HG03108 (cell line): ENCODE measurements at regions not wholly inside any gene's neighbourhood (a gene's known extent, or its start where the extent isn't known, plus 50 kb on each side); places are given as distances from the start of the nearest gene placed in this dataset.
"Not testable (repeated sequence)": the region's sequence is repeated elsewhere in the genome, so short reads cannot be mapped to it uniquely, and the experiment has no call there.

Experiments used
- ATAC-seq: cut with Tn5 transposase; IDR thresholded peaks from one replicate; pipeline ENCODE4 v1.9.1; 2021; ENCODE audit warnings: moderate library complexity; ENCODE audit not compliant: unreplicated experiment

DNA sequence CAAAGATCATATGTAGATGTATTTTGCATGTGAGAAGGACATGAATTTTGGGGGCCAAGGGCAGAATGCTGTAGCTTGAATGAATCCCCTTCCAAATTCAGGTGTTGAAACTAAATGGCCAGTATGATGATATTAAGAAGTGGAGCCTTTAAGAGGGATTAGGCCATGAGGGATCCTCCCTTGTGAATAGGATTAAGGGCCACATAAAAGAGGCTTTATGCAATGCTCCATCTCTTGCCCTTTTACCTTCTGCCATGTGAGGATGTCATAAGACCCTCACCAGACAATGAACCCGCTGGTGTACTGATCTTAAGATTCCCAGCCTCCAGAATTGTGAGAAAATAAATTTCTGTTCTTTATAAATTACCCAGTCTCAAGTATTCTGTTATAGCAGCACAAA is 206.1 kb downstream of the YTHDC2 start:
- no peak for ATAC-seq

DNA sequence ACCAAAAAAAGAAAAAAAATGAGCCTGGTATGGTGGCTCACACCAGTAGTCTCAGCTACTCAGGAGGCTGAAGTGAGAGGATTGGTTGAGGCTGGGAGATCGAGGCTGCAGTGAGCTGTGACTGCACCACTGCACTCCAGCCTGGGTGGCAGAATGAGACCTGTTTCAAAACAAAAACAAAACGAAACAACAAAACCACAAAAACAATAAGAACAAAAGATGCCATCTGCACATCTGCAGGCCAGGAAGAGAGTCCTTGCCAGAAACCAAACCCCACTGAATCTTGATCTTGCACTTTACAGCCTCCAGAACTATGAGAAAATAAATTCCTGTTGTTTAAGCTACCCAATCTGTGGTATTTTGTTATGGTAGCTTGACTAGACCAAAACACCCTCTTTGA is 207.7 kb downstream of the YTHDC2 start:
- no peak for ATAC-seq

DNA sequence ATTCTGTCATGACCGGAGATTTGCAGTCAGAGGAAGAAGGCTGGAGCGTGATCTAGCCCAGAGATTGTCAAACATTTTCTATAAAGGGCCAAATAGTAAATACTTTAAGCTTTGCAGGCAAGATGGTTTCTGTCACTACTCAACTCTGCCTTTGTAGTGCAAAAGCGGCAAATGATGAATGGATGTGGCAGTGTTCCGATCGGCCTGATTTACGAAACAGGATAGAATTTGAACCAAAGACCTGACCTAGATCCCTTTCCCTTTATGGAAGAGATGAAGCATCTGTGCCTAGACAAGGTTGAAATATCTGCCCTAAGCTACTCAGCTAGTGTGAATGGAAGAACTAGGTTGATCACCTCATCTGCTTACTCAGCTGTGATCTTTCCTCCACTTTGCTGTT is 209.5 kb downstream of the YTHDC2 start:
- ATAC-seq = no peak

DNA sequence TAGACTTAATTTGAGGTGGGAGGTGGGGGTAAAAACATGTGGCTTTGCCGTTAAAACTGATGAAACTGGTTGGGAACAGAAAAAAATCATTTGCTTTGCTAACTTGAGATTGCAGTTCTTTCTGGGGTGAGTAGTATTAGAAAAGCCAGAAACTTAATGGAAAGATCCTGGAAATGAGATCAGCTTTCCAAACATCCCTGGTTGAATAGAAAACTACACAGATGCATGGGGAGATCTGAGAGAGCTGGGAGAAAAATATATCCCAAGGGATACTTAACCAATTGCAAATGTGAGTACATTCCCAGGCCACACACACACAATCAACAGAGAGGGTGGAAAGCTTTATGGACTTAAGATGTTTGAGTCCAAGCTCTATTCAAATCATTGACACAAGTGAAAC is 222.3 kb downstream of the YTHDC2 start:
- ATAC-seq = no peak

DNA sequence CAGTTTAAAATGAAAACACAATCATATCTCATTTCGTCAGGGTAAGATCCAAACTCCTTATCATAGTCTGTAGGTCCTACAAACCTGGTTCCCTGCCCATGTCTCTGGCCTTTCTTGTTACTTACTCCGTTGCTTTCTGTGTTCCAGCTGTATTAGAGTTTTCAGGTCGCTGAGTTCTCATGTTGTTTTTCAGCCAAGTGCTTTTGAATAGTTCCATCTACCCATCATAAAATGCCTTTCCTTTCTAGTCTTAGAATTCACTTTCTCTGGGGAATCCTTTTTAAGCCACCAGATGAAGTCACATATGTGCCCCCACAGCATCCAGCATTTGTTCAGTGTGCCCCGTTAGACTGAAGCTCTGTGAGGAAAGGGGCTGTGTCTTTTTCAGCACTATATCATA is 228.7 kb downstream of the YTHDC2 start:
- no peak for ATAC-seq

DNA sequence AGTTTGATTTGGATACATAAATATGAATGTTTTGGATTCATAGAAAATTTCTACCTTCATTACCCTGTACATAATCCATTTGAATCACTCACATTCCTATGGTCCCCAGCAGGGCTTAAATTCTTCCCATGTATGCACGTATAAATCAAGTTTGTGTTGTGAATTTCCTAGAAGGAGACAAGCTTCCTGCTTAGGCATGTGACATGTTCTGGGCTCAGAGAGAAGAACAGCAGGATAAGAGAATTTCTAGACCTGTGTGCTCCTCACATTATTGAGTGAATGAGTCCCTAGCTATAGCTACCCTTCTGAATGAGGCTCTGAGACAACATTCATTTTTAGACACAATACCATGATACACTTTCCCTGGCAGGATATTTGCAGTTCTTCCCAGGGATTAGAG is 229.1 kb downstream of the YTHDC2 start:
- no peak for ATAC-seq

DNA sequence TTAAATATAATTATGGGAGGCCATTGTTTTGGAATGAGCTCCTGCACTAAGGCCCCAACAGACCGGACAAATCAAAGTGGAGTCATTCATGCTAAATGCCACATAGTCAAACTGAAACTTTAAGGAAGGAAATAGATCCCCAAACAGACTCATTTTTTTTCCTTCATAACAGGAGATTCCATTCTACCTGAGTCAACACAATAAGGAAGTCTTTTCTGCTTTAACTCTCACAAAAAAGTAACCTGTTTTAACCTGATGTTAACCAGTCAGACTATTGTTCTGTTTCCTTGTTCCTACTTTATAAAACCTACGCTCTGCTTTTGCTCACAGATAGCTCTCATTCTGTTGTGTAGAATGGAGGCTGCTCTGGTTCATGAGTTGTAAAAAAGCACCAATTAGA is 234.9 kb downstream of the YTHDC2 start:
- ATAC-seq = no peak

DNA sequence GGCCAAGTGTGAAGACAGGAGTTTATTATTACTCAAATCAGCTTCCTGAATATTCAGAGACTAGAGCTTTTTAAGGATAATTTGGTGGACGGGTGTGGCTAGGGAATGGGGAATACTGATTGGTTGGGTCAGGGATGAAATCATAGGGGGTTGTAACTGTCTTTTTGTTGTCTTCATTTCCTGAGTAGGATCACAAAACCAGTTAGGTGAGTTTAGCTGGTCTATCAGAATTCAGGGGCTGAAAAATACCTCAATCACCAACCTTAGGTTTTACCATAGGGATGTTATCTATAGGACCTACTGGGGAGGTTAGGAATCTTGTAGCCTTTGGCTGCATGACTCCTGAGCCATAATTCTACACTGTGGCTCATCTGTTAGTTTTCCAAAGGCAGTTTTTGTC is 235.8 kb downstream of the YTHDC2 start:
- no peak for ATAC-seq

DNA sequence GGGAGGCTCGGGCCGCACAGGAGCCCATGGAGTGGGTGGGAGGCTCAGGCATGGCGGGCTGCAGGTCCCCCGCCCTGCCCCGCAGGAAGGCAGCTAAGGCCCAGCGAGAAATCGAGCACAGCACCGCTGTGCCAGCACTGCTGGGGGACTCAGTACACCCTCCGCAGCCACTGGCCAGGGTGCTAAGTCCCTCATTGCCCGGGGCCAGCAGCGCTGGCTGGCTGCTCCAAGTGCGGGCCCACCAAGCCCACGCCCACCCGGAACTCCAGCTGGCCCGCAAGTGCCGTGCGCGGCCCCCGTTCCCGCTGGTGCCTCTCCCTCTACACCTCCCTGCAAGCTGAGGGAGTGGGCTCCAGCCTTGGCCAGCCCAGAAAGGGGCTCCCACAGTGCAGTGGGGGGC is 239.7 kb downstream of the YTHDC2 start:
- not testable (repeated sequence) for ATAC-seq

DNA sequence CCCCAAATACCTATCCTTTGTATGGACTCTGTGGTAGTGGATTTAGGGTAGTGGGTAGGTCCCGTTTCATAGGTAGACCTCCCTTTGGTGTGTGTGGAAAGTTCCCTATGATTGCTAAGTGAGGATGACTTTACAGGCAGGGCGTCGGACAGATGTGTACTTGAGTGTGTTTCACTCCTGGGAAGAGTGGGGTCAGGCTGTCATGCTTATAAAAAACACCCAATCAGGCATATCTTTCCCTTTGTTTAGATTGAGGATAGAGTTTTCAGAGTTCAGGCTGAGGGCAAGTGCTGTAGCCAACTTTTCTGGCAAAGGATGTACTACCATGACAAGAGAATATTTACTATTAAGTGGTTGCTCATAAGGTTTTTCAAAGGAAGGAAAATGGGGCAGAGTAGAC is 242.0 kb downstream of the YTHDC2 start:
- ATAC-seq = no peak

DNA sequence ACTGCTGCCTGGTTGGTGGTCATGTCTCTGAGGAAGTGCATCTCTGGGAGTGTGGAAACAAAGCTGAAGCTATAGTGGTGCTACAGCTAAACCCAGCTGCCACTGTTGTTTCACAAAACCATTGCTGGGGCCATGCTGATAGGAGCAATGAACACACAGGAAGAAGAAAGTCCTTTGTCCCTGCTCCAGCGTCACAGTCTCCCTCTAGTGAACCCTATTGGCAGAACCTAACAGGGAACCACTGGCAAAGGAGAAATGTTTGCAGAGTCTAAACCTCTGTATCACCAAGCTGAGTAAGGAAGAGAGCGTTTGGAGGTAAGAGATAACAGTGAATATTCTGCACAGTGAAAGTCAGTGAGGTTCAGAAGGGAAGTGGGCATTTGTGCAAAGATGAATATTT is 244.0 kb downstream of the YTHDC2 start:
- no peak for ATAC-seq

DNA sequence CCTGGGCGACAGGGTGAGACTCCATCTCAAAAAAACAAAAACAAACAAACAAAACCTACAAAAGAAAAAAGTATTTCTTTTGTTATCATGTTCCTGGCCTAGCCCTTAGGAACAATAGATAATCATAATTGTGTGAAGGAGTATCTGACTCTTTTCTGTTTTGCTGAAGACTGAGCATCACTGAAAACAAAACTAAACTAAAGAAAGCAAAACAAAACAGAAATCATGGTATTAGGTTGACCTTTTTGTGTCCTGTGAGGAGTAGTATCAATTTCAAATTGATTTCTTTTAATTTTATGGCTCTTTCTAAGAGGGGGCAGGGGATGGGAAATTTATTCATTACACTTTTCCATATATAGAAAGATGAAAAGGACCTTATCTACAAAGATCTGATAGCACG is 246.0 kb downstream of the YTHDC2 start:
- no peak for ATAC-seq

DNA sequence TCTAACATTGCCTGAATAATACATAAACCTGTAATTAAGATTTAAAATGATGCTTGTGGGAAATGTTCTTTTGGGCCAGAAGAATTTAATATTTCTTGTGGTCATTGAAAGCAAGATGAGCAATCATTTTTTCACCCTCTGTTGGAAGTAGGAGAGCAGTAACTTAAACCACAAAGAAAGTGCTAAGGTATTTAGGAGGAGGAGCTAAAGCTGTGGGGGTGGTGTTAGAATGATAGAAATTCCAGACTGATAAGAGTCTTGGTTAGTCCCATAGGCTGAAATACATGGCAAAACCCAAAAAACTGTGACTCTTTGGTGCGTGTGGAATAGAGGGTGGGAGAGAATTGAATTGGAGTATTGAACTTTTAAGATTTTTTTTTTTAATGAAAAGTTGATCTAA is 247.0 kb downstream of the YTHDC2 start:
- no peak for ATAC-seq

DNA sequence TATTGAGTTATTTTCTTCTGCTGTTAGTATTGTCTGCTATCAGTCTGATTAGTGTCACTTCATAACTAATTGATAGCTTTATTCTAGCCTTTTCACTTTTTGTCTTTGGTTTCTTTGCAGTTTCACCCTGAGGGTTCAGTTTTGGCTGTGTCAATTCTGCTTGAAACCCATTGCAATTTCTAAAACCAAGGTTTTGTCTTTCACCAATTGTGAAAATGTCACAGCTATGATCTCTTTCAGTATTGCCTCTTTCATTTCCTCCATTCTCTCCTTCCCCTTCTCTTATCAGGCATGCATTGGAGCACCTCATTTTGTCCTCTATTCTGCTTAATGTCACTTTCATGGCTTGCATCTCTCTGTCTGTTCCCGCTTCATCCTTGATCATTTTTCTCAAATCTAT is 248.1 kb downstream of the YTHDC2 start:
- ATAC-seq = no peak

DNA sequence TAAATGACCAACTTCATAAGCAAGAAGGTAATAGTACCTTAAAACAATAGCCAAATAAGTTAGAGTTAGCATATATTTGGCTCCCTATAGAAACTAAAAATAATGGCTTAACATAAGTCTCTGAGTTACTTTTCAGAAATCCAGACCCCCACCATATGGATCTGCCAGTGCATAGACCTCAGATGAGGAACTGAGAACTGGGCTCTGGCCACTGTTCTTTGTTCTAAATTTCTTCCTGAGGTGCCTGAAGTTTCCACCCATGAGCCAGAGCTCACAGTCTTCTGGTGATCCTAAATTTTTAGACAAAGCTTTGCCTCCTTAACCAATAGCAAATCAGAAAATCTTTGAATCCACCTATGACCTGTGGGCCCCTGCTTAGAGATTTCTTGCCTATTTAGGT is 250.9 kb downstream of the YTHDC2 start:
- ATAC-seq = no peak

DNA sequence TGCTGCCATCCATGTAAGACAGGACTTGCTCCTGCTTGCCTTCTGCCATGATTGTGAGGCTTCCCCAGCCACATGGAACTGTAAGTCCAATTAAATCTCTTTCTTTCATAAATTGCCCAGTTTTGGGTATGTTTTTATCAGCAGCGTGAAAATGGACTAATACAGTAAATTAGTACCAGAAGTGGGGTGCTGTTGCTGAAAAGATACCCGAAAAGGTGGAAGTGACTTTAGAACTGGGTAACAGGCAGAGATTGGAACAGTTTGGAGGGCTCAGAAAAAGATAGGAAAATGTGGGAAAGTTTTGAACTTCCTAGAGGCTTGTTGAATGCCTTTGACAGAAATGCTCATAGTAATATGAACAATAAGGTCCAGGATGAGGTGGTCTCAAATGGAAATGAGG is 253.3 kb downstream of the YTHDC2 start:
- not testable (repeated sequence) for ATAC-seq

DNA sequence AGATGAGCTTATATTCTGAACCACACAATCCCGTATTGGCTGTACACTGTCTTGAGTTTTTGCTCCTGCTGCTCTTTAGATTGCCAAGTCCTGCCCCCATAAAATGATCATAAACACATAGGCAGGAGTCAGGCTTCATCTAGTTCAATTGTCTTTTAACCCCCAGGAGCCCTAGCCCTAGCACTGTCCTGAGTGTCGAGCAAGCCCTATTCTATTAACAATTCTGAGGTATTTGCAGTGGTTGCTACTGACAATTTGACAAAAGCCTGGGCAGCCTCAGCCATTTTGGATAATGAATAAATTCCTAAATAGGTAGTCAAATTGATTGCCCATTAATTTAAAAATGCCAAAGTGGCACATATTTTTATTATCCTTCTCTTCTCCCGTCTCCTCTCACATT is 257.2 kb downstream of the YTHDC2 start:
- ATAC-seq = no peak

DNA sequence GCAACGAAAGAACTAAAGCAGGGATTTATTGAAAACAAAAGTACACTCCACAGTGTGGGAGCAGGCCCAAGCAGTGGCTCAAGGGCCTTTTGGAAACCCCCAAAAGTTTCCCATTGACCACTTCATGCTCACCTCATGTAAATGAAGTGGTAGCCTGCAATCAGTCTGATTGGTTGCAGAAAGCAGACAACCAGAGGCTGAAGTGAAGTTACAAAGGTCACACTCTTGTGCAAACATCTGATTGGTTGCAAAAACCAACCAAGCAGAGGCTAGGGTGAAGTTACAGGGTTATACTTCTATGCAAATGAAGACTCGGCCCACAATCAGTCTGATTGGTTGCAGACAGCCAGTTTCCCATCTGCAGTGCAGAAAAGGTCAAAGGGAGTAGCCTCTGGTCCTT is 258.0 kb downstream of the YTHDC2 start:
- ATAC-seq = no peak

DNA sequence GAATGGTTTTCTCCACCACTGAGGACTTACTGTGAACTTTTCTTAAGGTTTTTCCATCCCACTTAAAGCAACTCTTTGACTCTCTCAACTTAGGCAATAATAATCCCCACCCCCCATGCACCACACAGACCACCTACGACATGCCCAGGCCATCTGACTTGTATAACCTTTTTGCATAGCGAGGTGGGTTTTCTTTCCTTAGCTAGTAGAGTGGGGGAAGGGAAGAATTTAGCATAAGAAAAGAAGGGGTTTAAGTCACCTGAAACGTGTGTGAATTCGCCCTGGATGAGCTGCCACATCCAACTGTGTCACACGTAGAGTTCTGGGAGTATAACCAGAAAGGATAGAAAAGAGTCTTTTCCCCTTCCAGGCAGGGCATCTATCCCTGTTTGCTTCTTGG is 262.7 kb downstream of the YTHDC2 start:
- ATAC-seq = no peak

DNA sequence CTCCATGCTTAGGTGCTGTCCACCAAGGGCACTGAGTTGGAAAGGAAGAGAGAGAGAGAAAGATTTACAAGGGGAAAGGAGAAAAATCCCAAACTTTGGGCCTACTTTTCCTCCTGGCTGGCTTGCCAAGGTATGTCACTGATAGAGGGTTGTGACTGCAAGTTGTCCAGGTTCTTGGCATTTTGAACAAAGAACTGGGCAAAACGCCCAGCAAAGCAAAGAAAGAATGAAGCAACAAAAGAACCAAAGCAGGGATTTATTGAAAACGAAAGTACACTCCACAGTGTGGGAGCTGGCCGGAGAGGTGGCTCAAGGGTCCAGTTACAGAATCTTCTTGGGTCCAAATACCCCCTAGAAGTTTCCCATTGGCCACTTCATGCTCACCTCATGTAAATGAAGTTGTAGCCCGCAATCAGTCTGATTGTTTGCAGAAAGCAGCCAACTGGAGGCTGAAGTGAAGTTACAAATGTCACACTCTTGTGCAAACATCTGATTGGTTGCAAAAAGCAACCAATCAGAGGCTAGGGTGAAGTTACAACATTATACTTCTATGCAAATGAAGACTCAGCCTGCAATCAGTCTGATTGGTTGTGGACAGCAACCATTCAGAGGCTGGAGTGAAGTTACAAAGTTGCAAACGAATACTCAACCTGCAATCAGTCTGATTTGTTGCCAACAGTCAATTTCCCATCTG is 263.5 kb downstream of the YTHDC2 start:
- no peak for ATAC-seq

DNA sequence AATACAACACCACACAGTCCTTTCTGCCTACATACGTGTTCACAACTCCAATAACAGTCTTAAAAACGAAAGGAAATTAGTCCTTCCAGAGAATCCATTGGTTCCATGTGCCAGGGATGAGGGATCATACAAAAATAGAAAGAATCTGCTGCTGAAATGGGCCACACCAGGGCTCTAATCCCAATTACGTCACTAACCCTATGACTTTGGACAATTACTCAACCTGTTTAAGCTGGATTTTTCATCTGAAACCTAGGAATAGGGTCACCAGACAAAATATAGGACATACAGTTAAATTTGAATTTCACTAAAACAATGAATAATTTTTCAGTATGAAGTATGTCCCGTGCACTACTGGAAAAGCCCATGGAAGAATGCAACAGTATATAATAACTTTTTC is 264.7 kb downstream of the YTHDC2 start:
- no peak for ATAC-seq

DNA sequence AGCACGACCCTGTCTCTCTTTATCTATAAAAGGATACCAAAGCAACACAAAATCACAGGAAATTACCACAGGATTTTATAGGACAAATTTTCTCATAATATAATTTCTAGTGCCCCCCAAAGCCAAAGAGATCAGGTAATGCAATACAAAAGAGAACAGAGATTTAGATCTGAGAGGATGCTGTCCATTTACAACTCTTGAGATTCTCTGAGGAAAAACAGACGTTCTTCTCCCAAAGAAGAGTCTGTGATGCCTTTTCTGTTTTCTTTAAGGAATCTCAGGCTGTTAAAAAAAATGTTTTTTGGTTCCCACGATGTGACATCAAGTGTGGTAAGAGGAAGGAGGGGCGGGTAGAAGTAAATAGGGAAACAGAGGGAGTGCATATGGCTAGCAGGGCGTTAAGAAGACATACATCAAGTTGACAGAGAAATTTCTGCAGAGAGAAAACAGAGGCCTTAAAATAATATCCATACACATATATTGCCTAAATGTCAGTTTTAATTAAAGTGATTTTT is 274.7 kb downstream of the YTHDC2 start:
- no peak for ATAC-seq

DNA sequence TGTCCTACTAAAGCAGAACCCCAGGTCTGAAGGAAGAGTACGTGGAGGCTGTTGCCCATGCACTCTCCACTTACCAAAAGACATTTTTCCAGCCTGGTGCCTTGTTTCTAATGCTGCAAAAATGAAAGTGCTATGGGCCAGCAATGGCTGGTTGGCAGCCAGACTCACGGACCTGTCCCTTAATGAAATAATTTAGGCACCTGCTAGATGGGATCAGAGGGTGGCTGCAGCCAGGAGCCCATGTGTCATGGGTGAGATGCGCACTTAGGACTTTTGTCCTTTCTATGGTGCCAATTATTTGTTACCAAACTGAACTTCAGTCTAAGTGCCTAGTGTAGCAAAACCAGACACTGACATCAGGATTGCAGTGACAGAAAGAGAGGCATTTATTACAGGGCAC is 276.3 kb downstream of the YTHDC2 start:
- ATAC-seq = no peak
